Mesothelial cell of epicardium (in vitro differentiated cells): ENCODE measurements at regions not wholly inside any gene's neighbourhood (a gene's known extent, or its start where the extent isn't known, plus 50 kb on each side); places are given as distances from the start of the nearest gene placed in this dataset.

ENCODE experiments used
- DNase-seq, 2 experiments: peaks; one replicate each; pipeline ENCODE4 v3.0.0; 2021; ENCODE audit warnings: low spot score in 2 of 2; ENCODE audit not compliant: unreplicated experiment in 2 of 2
- H3K27ac Mint-ChIP-seq: 2 replicates; pipeline ENCODE4 v1.8.0; 2021; ENCODE audit warnings: mixed read lengths
- H3K27me3 Mint-ChIP-seq: 2 replicates; pipeline ENCODE4 v1.8.0; 2021; ENCODE audit warnings: low read depth, mixed read lengths
- H3K36me3 Mint-ChIP-seq: 2 replicates; pipeline ENCODE4 v1.8.0; 2021; ENCODE audit warnings: mixed read lengths
- H3K4me1 Mint-ChIP-seq: 2 replicates; pipeline ENCODE4 v1.8.0; 2021; ENCODE audit warnings: mixed read lengths
- H3K4me3 Mint-ChIP-seq: 2 replicates; pipeline ENCODE4 v1.8.0; 2021; ENCODE audit warnings: mild to moderate bottlenecking, moderate library complexity, mixed read lengths
- H3K9me3 Mint-ChIP-seq: 2 replicates; pipeline ENCODE4 v1.8.0; 2021; ENCODE audit warnings: mixed read lengths
- TF ChIP-seq, protein P1 (sequence below): fragments of 200-600 bp; sonication (generic); IDR thresholded peaks from one replicate; pipeline ENCODE4 v1.5.0; 2021; ENCODE audit warnings: antibody characterized with exemption; ENCODE audit not compliant: unreplicated experiment

- no peak for DNase-seq
- Mint-ChIP-seq H3K9me3 (no peaks in the 10 kb centered on the region), H3K4me3 (no peak overlapping the region), H3K36me3 (no peaks in the 10 kb centered on the region), H3K4me1 (no peaks in the 10 kb centered on the region), H3K27ac (no peak overlapping the region), H3K27me3 (peaks cover 23% of the 10 kb centered on the region)
- TF ChIP-seq, protein P1, sequence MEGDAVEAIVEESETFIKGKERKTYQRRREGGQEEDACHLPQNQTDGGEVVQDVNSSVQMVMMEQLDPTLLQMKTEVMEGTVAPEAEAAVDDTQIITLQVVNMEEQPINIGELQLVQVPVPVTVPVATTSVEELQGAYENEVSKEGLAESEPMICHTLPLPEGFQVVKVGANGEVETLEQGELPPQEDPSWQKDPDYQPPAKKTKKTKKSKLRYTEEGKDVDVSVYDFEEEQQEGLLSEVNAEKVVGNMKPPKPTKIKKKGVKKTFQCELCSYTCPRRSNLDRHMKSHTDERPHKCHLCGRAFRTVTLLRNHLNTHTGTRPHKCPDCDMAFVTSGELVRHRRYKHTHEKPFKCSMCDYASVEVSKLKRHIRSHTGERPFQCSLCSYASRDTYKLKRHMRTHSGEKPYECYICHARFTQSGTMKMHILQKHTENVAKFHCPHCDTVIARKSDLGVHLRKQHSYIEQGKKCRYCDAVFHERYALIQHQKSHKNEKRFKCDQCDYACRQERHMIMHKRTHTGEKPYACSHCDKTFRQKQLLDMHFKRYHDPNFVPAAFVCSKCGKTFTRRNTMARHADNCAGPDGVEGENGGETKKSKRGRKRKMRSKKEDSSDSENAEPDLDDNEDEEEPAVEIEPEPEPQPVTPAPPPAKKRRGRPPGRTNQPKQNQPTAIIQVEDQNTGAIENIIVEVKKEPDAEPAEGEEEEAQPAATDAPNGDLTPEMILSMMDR: no peak
These were observed 1500.9 kb downstream of the TBC1D22A start for GRCh38 chr22:48263431-48263765.

- Mint-ChIP-seq H3K36me3 (no peaks in the 10 kb centered on the region), H3K9me3 (no peaks in the 10 kb centered on the region), H3K4me3 (no peak overlapping the region), H3K27me3 (peaks cover 23% of the 10 kb centered on the region), H3K27ac (no peak overlapping the region), H3K4me1 (peaks cover 4% of the 10 kb centered on the region)
- no peak for DNase-seq
- TF ChIP-seq, protein P1: no peak
These were observed 1500.4 kb downstream of the TBC1D22A start for GRCh38 chr22:48262596-48263430.

DNA sequence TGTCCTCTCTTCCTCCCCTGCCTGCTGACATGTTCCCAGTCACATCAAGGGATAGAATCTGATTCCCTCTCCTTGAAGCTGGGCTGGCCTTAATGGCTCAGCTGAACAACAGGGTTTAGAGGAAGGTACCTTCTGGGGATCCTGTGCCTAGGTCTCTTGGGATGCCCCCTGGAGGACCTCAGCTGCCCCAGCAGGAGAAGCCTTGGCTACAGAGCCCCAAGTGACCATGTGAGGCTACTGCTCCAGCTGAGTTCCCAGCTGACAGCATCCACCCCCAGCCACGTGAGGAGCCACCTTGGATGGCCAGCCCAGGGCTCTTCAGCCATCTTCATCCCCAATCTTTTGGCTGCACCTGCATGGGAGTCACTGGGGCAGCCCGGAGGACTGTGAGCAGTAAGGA is 1499.3 kb downstream of the TBC1D22A start:
- Mint-ChIP-seq H3K9me3 (no peaks in the 10 kb centered on the region), H3K27ac (no peak overlapping the region)

DNA sequence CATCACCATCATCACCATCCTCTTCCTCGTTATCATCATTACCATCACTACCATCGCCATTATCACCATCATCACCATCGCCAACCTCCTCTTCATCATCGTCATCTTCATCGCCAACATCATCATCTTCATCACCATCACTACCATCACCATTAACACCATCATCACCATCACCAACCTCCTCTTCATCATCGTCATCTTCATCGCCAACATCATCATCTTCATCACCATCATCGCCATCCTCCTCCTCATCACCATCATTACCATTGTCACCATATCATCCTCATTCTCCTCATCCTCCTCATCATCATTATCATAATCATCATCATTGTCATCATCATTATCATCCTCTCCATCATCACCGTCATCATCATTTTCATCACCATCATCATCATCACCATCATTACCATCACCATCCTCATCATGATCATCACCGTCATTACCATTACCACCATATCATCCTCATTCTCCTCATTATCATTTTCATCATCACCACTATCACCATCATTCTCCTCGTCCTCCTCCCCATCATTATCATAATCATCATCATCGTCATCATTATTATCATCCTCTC is 1498.7 kb downstream of the TBC1D22A start:
- TF ChIP-seq, protein P1: no peak
- H3K4me1 Mint-ChIP-seq: peaks cover 8% of the 10 kb centered on the region
- H3K9me3 Mint-ChIP-seq: no peaks in the 10 kb centered on the region
- H3K27me3 Mint-ChIP-seq: peaks cover 16% of the 10 kb centered on the region
- H3K27ac Mint-ChIP-seq: no peak overlapping the region
- H3K4me3 Mint-ChIP-seq: no peak overlapping the region
- DNase-seq: no peak
- no peaks in the 10 kb centered on the region for H3K36me3 Mint-ChIP-seq

More for the DNA sequence above, 1499.3 kb downstream of the TBC1D22A start:
- Mint-ChIP-seq H3K36me3 (no peaks in the 10 kb centered on the region), H3K27me3 (peaks cover 18% of the 10 kb centered on the region), H3K4me3 (no peak overlapping the region), H3K4me1 (peaks cover 8% of the 10 kb centered on the region)
- DNase-seq: no peak
- TF ChIP-seq, protein P1: no peak

- Mint-ChIP-seq H3K27ac (no peak overlapping the region), H3K4me3 (no peak overlapping the region), H3K36me3 (no peaks in the 10 kb centered on the region), H3K9me3 (no peaks in the 10 kb centered on the region), H3K4me1 (peaks cover 8% of the 10 kb centered on the region), H3K27me3 (peaks cover 19% of the 10 kb centered on the region)
- DNase-seq: no peak
- TF ChIP-seq, protein P1: no peak
These were observed 1497.7 kb downstream of the TBC1D22A start for GRCh38 chr22:48259991-48260670.
